K562 (cell line): ENCODE measurements at regions not wholly inside any gene's neighbourhood (a gene's known extent, or its start where the extent isn't known, plus 50 kb on each side); places are given as distances from the start of the nearest gene placed in this dataset.

Experiments
- ATAC-seq: fragments of 200-7000 bp; cut with Tn5 transposase; 3 replicates; pipeline ENCODE4 v1.9.1; 2020; ENCODE audit warnings: moderate library complexity
- BruUV-seq: library from RNA; stranded (reverse); fragments of 400-500 nt; replicated peaks from 2 replicates; lab custom pipeline; 2021; lab: Mats Ljungman, UMichigan
- CTCF ChIA-PET: fragments of 300-600 bp; formaldehyde crosslinking; extraction: SDS; loops from one replicate; lab custom pipeline; 2021; ENCODE audit warnings: low intra/inter-chr PET ratio; lab: Yijun Ruan, JAX
- POLR2A ChIA-PET: fragments of 300-600, 350-650 bp; sonication (Branson Sonifier 250); formaldehyde crosslinking; extraction: SDS; loops from one replicate; lab custom pipeline; 2021; ENCODE audit warnings: antibody characterized with exemption, inconsistent platforms; lab: Yijun Ruan, JAX
- DNase-seq, 4 experiments: peaks; one replicate each; pipeline versions ENCODE4 v3.0.0 to v3.0.0-alpha.2; 2011 to 2018; ENCODE audit warnings: low spot score in 3 of 4, mixed read lengths in 3 of 4; ENCODE audit errors: extremely low read depth in 1 of 4
- FAIRE-seq: peaks from 2 replicates; lab custom pipeline; 2011; peaks lifted over from hg19 to GRCh38; lab: Jason Lieb, UNC
- H2AFZ ChIP-seq: 2 replicates; pipeline ENCODE4 v1.6.0; 2011; ENCODE audit warnings: low read depth, low read length, control low read depth, inconsistent platforms
- H3K27ac ChIP-seq: fragments of 200-600 bp; 3 replicates; pipeline ENCODE4 v1.8.0; 2011; ENCODE audit warnings: low read depth, mild to moderate bottlenecking, control low read depth, inconsistent platforms, low read length, moderate library complexity, mixed read lengths; ENCODE audit errors: extremely low read depth
- H3K27me3 ChIP-seq, 2 experiments: fragments of 300-600 bp in 1 of 2; 2 replicates in 1 of 2; 3 replicates in 1 of 2; pipeline versions ENCODE4 v1.6.0 to v1.8.0; 2011; ENCODE audit warnings: inconsistent platforms in 2 of 2, low read length in 2 of 2, mild to moderate bottlenecking in 1 of 2, mixed read lengths in 1 of 2, moderate library complexity in 1 of 2; ENCODE audit not compliant: control insufficient read depth in 2 of 2, insufficient read depth in 2 of 2
- H3K36me3 ChIP-seq: fragments of 300-600 bp; 3 replicates; pipeline ENCODE4 v1.8.0; 2011; ENCODE audit warnings: mild to moderate bottlenecking, low read length, inconsistent platforms; ENCODE audit not compliant: control insufficient read depth, insufficient read depth
- H3K4me1 ChIP-seq, 2 experiments: fragments of 200-600 bp in 1 of 2; replicated peaks in 1 of 2; 2 replicates in 1 of 2; 3 replicates in 1 of 2; pipeline versions ENCODE4 v1.5.1 to v1.8.0; 2011; ENCODE audit warnings: inconsistent platforms in 2 of 2, low read length in 2 of 2, mild to moderate bottlenecking in 1 of 2, mixed read lengths in 1 of 2, moderate library complexity in 1 of 2; ENCODE audit not compliant: control insufficient read depth in 2 of 2, insufficient read depth in 2 of 2
- H3K4me2 ChIP-seq: 2 replicates; pipeline ENCODE4 v1.6.1; 2011; ENCODE audit warnings: low read length, control low read depth, inconsistent platforms, mixed read lengths; ENCODE audit not compliant: insufficient read depth
- H3K4me3 ChIP-seq: fragments of 200-600 bp; sonication (generic), shearing (Covaris generic); 2 replicates; pipeline ENCODE4 v1.5.1; 2016; ENCODE audit warnings: control low read depth, inconsistent platforms
- H3K79me2 ChIP-seq: fragments of 200-600 bp; 3 replicates; pipeline ENCODE4 v1.8.0; 2011; ENCODE audit warnings: low read length, inconsistent platforms; ENCODE audit not compliant: control insufficient read depth, insufficient read depth
- H3K9ac ChIP-seq, 2 experiments: 2 replicates each; pipeline versions ENCODE4 v1.6.0 to v1.6.1; 2011; ENCODE audit warnings: low read depth in 2 of 2, low read length in 2 of 2, control low read depth in 1 of 2, inconsistent platforms in 1 of 2, mild to moderate bottlenecking in 1 of 2, mixed read lengths in 1 of 2; ENCODE audit not compliant: insufficient read depth in 1 of 2
- H3K9me1 ChIP-seq: one replicate; pipeline ENCODE4 v1.6.0; 2011; ENCODE audit warnings: inconsistent platforms, mild to moderate bottlenecking, low read length, moderate library complexity; ENCODE audit not compliant: control insufficient read depth, insufficient read depth
- H3K9me3 ChIP-seq: replicated peaks from 2 replicates; pipeline ENCODE4 v1.5.1; 2011; ENCODE audit warnings: low read depth, low read length, inconsistent platforms; ENCODE audit not compliant: control insufficient read depth, insufficient read depth
- H4K20me1 ChIP-seq: replicated peaks from 2 replicates; pipeline ENCODE4 v1.6.1; 2011; ENCODE audit warnings: low read length, inconsistent platforms, mixed read lengths; ENCODE audit not compliant: control insufficient read depth, insufficient read depth
- ATF2 ChIP-seq: sonication (generic); formaldehyde crosslinking; IDR thresholded peaks from 2 replicates; pipeline ENCODE4 v1.8.1; 2022; ENCODE audit warnings: missing genetic modification reagents
- BHLHE40 ChIP-seq: IDR thresholded peaks from 2 replicates; pipeline ENCODE4 v1.6.1; 2011; ENCODE audit warnings: low read length, improper control_type of control experiment
- BRCA1 ChIP-seq, 2 experiments: fragments of 450-650 bp in 1 of 2; sonication (generic) in 1 of 2; formaldehyde crosslinking in 1 of 2; IDR thresholded peaks; 2 replicates each; pipeline versions ENCODE4 v1.5.0 to v1.6.1; 2017 to 2020; ENCODE audit warnings: mild to moderate bottlenecking in 1 of 2, missing genetic modification reagents in 1 of 2
- BRD4 ChIP-seq: fragments of 200-600 bp; sonication (generic); IDR thresholded peaks from 2 replicates; pipeline ENCODE4 v1.6.1; 2017; ENCODE audit warnings: inconsistent platforms
- FOSL1 ChIP-seq: fragments of 200-800 bp; sonication (Bioruptor generic); conservative IDR thresholded peaks from 2 replicates; pipeline ENCODE4 v1.6.1; 2016; ENCODE audit warnings: missing genetic modification characterization, missing compliant biosample characterization
- HNRNPL ChIP-seq: fragments of 200-400 bp; formaldehyde crosslinking; IDR thresholded peaks from 2 replicates; pipeline ENCODE4 v1.6.1; 2017; ENCODE audit warnings: low read depth, mild to moderate bottlenecking, low read length
- KLF16 ChIP-seq: IDR thresholded peaks from 2 replicates; pipeline ENCODE4 v1.6.1; 2016; ENCODE audit warnings: antibody characterized with exemption
- MXI1 ChIP-seq: IDR thresholded peaks from 2 replicates; pipeline ENCODE4 v1.6.1; 2011; ENCODE audit warnings: low read depth, mild to moderate bottlenecking, improper control_type of control experiment, low read length
- RBBP5 ChIP-seq: fragments of 200-600 bp; sonication (generic); IDR thresholded peaks from 2 replicates; pipeline ENCODE4 v1.6.1; 2012; ENCODE audit warnings: borderline replicate concordance, mild to moderate bottlenecking, low read length, control low read depth, inconsistent platforms; ENCODE audit not compliant: insufficient read depth, poor library complexity, severe bottlenecking
- ZNF282 ChIP-seq: sonication (generic); formaldehyde crosslinking; IDR thresholded peaks from 2 replicates; pipeline ENCODE4 v1.8.1; 2023; ENCODE audit warnings: missing genetic modification reagents
- ZNF41 ChIP-seq: fragments of 250-450 bp; sonication (Bioruptor Pico); conservative IDR thresholded peaks from 2 replicates; pipeline ENCODE4 v1.4.0; 2020; ENCODE audit warnings: mild to moderate bottlenecking
- ZNF444 ChIP-seq: fragments of 250-450 bp; sonication (Bioruptor Pico); IDR thresholded peaks from 2 replicates; pipeline ENCODE4 v1.4.0; 2020; ENCODE audit warnings: mild to moderate bottlenecking, moderate library complexity
- WGBS: fragments of 100-300 bp; shearing (Covaris generic); methylation state at CpG from one replicate; pipeline ENCODE4 v1.1.6; 2016; ENCODE audit warnings: low coverage, mixed read lengths; ENCODE audit not compliant: insufficient coverage; ENCODE audit errors: missing lambda C conversion rate; 5-methylcytosine and 5-hydroxymethylcytosine counted together
- in situ Hi-C: fragments of 300-500 bp; cut with MboI; formaldehyde crosslinking; loops from 4 replicates; pipeline ENCODE4 v1.15.0; 2018; ENCODE audit warnings: inconsistent platforms, mixed read lengths
- intact Hi-C: fragments of 100-400 bp; cut with micrococcal nuclease; formaldehyde crosslinking; loops from 2 replicates; pipeline ENCODE4 v1.14.2; 2022
- TF ChIP-seq, protein P1 (sequence below): fragments of 250-450 bp; sonication (Bioruptor Pico); IDR thresholded peaks from 2 replicates; pipeline ENCODE4 v1.8.0; 2021; ENCODE audit warnings: moderate library complexity, mild to moderate bottlenecking, inconsistent platforms

GRCh38 chr10:43929122-43929521, 280.4 kb upstream of the ZNF32 start:
- 2% methylated on average over 6 of the region's 6 CpGs for WGBS
- no peak overlapping the region for H2AFZ ChIP-seq
- POLR2A ChIA-PET = interaction anchor here (0.8 kb wide), 1 partner anchor 9 kb away, joined by 3 read pairs; no protein-coding TSS in a partner anchor
- H3K79me2 ChIP-seq = no peaks in the 10 kb centered on the region
- H3K4me3 ChIP-seq = no peak overlapping the region
- TF ChIP-seq BHLHE40 = no peak
- no peak for TF ChIP-seq RBBP5
- no peak for TF ChIP-seq ZNF41 (CRISPR knock-in tag)
- TF ChIP-seq FOSL1 = no peak
- no peak for TF ChIP-seq HNRNPL
- no peak for TF ChIP-seq KLF16
- TF ChIP-seq ZNF444 (CRISPR knock-in tag) = no peak
- no peak for TF ChIP-seq ATF2
- TF ChIP-seq, protein P1, sequence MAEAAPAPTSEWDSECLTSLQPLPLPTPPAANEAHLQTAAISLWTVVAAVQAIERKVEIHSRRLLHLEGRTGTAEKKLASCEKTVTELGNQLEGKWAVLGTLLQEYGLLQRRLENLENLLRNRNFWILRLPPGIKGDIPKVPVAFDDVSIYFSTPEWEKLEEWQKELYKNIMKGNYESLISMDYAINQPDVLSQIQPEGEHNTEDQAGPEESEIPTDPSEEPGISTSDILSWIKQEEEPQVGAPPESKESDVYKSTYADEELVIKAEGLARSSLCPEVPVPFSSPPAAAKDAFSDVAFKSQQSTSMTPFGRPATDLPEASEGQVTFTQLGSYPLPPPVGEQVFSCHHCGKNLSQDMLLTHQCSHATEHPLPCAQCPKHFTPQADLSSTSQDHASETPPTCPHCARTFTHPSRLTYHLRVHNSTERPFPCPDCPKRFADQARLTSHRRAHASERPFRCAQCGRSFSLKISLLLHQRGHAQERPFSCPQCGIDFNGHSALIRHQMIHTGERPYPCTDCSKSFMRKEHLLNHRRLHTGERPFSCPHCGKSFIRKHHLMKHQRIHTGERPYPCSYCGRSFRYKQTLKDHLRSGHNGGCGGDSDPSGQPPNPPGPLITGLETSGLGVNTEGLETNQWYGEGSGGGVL (CRISPR knock-in tag) = no peak
- no peak for TF ChIP-seq BRD4
- no peak for TF ChIP-seq BRCA1 (IDR thresholded peaks at IDR 0.05)
- no peak for TF ChIP-seq BRCA1 (CRISPR knock-in tag; IDR thresholded peaks at IDR 0.05)
- no peak for TF ChIP-seq MXI1
- no peak for TF ChIP-seq ZNF282
- intact Hi-C loops (no loop called here), in situ Hi-C loops (no loop called here)
- no peak overlapping the region for H3K27ac ChIP-seq
- no TSS peak for BruUV-seq
- H3K4me1 ChIP-seq = no peaks in the 10 kb centered on the region
- H3K9me3 ChIP-seq = no peaks in the 10 kb centered on the region
- CTCF ChIA-PET = no interaction called here
- ATAC-seq = no peak
- no peaks in the 10 kb centered on the region for H3K36me3 ChIP-seq
- no peaks in the 10 kb centered on the region for H3K9me1 ChIP-seq
- no peak for FAIRE-seq
- no peak overlapping the region for H3K9ac ChIP-seq
- H4K20me1 ChIP-seq = no peaks in the 10 kb centered on the region
- no peak overlapping the region for H3K4me2 ChIP-seq
- H3K27me3 ChIP-seq = peaks cover 0 to 16% of the 10 kb centered on the region in 2 experiments; a peak in 1 of 5 replicates
- DNase-seq = no peak
